GM12874 (cell line): ENCODE measurements at regions not wholly inside any gene's neighbourhood (a gene's known extent, or its start where the extent isn't known, plus 50 kb on each side); places are given as distances from the start of the nearest gene placed in this dataset.

ENCODE experiments used
- CTCF ChIP-seq: IDR thresholded peaks from 2 replicates; pipeline ENCODE4 v1.5.1; 2011; ENCODE audit warnings: low read depth, mild to moderate bottlenecking, control low read depth, low read length, moderate library complexity; ENCODE audit not compliant: insufficient read depth

GRCh38 chr1:34283142-34283541, 106.4 kb downstream of the C1orf94 start:
- no peak for TF ChIP-seq CTCF

GRCh38 chr1:34286511-34286910, 109.8 kb downstream of the C1orf94 start:
- no peak for TF ChIP-seq CTCF

GRCh38 chr1:34290831-34291230, 114.1 kb downstream of the C1orf94 start:
- TF ChIP-seq CTCF: no peak

- no peak for TF ChIP-seq CTCF
Measured at GRCh38 chr1:34292472-34292871, 115.8 kb downstream of the C1orf94 start.

GRCh38 chr1:34296059-34296458, 119.4 kb downstream of the C1orf94 start:
- no peak for TF ChIP-seq CTCF

GRCh38 chr1:34302798-34303197, 126.1 kb downstream of the C1orf94 start:
- TF ChIP-seq CTCF: no peak

- TF ChIP-seq CTCF: no peak
Measured at GRCh38 chr1:34303218-34303617, 126.5 kb downstream of the C1orf94 start.

GRCh38 chr1:34306568-34306967, 129.9 kb downstream of the C1orf94 start:
- no peak for TF ChIP-seq CTCF
